ENCODE measurements at regions not wholly inside any gene's neighbourhood (a gene's known extent, or its start where the extent isn't known, plus 50 kb on each side); places are given as distances from the start of the nearest gene placed in this dataset.

DNA sequence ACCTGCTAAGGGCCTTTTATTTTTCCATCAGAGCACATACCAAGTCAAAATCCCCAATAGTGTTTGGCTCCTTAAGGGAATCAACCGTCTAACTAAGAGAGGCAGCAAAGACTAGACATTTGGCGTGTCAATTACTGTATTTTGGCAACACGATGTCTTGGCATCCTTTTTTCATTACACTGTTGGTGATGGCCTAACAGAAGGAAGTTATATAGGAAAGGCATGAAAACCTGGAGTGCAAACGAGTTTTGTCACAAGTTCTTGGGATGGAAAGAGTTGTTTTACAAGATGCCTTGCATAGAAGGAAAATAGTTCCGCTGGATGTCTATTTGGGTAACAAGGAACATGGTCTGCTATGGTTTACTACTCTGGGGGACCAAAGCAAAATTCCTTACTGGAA, 119.2 kb upstream of the TTC29 start:
- POLR2A ChIA-PET = no interaction called here
- Mint-ChIP-seq H3K36me3 (no peaks in the 10 kb centered on the region), H3K9me3 (peaks cover 9% of the 10 kb centered on the region; the same call in 1 of the 2 replicates), H3K4me1 (peaks cover 12% of the 10 kb centered on the region), H3K4me3 (no peak overlapping the region), H3K27ac (no peak overlapping the region), H3K27me3 (ENCODE audit: low read depth) (peaks cover 6% of the 10 kb centered on the region)
- no peak for TF ChIP-seq JAZF1 (CRISPR knock-in tag; IDR thresholded peaks at IDR 0.05)
- TF ChIP-seq, protein P1, sequence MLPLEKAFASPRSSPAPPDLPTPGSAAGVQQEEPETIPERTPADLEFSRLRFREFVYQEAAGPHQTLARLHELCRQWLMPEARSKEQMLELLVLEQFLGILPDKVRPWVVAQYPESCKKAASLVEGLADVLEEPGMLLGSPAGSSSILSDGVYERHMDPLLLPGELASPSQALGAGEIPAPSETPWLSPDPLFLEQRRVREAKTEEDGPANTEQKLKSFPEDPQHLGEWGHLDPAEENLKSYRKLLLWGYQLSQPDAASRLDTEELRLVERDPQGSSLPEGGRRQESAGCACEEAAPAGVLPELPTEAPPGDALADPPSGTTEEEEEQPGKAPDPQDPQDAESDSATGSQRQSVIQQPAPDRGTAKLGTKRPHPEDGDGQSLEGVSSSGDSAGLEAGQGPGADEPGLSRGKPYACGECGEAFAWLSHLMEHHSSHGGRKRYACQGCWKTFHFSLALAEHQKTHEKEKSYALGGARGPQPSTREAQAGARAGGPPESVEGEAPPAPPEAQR (CRISPR knock-in tag; IDR thresholded peaks at IDR 0.05) = no peak
- TF ChIP-seq, protein P2, sequence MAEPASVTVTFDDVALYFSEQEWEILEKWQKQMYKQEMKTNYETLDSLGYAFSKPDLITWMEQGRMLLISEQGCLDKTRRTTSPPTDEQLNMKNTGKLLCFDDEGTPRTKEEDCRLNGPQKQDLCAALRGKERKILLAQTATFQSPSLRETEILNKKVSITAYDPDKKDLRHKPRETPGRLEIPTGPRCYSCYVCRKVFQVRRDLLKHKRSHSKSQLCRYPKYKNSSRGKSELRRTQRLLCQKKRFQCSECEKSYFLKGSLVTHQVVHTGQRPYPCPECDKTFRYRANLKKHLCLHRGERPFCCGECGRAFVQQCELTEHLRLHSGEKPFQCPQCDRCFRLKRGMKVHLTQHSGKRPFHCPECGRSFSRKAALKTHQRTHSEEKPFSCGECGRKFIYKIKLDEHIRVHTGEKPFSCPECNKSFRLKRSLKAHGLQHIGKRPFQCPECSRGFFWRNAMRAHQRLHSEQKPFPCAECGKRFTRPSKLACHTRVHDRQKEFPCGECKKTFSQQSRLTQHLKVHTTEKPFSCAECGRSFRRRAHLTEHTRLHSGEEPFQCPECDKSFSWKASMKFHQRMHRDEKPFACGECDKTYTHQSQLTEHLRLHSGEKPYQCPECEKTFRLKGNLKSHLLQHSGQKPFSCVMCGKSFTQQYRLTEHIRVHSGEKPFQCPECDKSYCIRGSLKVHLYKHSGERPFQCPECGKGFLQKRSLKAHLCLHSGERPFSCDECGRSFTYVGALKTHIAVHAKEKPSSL (CRISPR knock-in tag; conservative IDR thresholded peaks at IDR 0.05) = no peak
- TF ChIP-seq FOXJ3 (CRISPR knock-in tag; IDR thresholded peaks at IDR 0.05; ENCODE audit: borderline replicate concordance) = no peak
- TF ChIP-seq ELF4 (CRISPR knock-in tag; IDR thresholded peaks at IDR 0.05; ENCODE audit: low read depth) = no peak
- no peak for TF ChIP-seq ZNF423 (CRISPR knock-in tag; IDR thresholded peaks at IDR 0.05)
- no peak for TF ChIP-seq ZNF263 (CRISPR knock-in tag; IDR thresholded peaks at IDR 0.05; ENCODE audit: low read depth)
- TF ChIP-seq, protein P3, sequence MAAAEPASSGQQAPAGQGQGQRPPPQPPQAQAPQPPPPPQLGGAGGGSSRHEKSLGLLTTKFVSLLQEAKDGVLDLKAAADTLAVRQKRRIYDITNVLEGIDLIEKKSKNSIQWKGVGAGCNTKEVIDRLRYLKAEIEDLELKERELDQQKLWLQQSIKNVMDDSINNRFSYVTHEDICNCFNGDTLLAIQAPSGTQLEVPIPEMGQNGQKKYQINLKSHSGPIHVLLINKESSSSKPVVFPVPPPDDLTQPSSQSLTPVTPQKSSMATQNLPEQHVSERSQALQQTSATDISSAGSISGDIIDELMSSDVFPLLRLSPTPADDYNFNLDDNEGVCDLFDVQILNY (CRISPR knock-in tag; IDR thresholded peaks at IDR 0.05) = no peak
- TF ChIP-seq TP53 (CRISPR knock-in tag; IDR thresholded peaks at IDR 0.05) = no peak
- TF ChIP-seq, protein P4, sequence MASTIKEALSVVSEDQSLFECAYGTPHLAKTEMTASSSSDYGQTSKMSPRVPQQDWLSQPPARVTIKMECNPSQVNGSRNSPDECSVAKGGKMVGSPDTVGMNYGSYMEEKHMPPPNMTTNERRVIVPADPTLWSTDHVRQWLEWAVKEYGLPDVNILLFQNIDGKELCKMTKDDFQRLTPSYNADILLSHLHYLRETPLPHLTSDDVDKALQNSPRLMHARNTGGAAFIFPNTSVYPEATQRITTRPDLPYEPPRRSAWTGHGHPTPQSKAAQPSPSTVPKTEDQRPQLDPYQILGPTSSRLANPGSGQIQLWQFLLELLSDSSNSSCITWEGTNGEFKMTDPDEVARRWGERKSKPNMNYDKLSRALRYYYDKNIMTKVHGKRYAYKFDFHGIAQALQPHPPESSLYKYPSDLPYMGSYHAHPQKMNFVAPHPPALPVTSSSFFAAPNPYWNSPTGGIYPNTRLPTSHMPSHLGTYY (CRISPR knock-in tag; IDR thresholded peaks at IDR 0.05) = no peak
- TF ChIP-seq, protein P5, sequence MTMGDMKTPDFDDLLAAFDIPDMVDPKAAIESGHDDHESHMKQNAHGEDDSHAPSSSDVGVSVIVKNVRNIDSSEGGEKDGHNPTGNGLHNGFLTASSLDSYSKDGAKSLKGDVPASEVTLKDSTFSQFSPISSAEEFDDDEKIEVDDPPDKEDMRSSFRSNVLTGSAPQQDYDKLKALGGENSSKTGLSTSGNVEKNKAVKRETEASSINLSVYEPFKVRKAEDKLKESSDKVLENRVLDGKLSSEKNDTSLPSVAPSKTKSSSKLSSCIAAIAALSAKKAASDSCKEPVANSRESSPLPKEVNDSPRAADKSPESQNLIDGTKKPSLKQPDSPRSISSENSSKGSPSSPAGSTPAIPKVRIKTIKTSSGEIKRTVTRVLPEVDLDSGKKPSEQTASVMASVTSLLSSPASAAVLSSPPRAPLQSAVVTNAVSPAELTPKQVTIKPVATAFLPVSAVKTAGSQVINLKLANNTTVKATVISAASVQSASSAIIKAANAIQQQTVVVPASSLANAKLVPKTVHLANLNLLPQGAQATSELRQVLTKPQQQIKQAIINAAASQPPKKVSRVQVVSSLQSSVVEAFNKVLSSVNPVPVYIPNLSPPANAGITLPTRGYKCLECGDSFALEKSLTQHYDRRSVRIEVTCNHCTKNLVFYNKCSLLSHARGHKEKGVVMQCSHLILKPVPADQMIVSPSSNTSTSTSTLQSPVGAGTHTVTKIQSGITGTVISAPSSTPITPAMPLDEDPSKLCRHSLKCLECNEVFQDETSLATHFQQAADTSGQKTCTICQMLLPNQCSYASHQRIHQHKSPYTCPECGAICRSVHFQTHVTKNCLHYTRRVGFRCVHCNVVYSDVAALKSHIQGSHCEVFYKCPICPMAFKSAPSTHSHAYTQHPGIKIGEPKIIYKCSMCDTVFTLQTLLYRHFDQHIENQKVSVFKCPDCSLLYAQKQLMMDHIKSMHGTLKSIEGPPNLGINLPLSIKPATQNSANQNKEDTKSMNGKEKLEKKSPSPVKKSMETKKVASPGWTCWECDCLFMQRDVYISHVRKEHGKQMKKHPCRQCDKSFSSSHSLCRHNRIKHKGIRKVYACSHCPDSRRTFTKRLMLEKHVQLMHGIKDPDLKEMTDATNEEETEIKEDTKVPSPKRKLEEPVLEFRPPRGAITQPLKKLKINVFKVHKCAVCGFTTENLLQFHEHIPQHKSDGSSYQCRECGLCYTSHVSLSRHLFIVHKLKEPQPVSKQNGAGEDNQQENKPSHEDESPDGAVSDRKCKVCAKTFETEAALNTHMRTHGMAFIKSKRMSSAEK (CRISPR knock-in tag; IDR thresholded peaks at IDR 0.05; ENCODE audit: borderline replicate concordance) = no peak
- TF ChIP-seq, protein P6, sequence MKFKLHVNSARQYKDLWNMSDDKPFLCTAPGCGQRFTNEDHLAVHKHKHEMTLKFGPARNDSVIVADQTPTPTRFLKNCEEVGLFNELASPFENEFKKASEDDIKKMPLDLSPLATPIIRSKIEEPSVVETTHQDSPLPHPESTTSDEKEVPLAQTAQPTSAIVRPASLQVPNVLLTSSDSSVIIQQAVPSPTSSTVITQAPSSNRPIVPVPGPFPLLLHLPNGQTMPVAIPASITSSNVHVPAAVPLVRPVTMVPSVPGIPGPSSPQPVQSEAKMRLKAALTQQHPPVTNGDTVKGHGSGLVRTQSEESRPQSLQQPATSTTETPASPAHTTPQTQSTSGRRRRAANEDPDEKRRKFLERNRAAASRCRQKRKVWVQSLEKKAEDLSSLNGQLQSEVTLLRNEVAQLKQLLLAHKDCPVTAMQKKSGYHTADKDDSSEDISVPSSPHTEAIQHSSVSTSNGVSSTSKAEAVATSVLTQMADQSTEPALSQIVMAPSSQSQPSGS (CRISPR knock-in tag; IDR thresholded peaks at IDR 0.05; ENCODE audit: borderline replicate concordance, low read depth) = no peak
- TF ChIP-seq, protein P7, sequence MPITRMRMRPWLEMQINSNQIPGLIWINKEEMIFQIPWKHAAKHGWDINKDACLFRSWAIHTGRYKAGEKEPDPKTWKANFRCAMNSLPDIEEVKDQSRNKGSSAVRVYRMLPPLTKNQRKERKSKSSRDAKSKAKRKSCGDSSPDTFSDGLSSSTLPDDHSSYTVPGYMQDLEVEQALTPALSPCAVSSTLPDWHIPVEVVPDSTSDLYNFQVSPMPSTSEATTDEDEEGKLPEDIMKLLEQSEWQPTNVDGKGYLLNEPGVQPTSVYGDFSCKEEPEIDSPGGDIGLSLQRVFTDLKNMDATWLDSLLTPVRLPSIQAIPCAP (CRISPR knock-in tag; IDR thresholded peaks at IDR 0.05) = no peak
- TF ChIP-seq MYBL2 (CRISPR knock-in tag; IDR thresholded peaks at IDR 0.05) = no peak
- TF ChIP-seq, protein P8, sequence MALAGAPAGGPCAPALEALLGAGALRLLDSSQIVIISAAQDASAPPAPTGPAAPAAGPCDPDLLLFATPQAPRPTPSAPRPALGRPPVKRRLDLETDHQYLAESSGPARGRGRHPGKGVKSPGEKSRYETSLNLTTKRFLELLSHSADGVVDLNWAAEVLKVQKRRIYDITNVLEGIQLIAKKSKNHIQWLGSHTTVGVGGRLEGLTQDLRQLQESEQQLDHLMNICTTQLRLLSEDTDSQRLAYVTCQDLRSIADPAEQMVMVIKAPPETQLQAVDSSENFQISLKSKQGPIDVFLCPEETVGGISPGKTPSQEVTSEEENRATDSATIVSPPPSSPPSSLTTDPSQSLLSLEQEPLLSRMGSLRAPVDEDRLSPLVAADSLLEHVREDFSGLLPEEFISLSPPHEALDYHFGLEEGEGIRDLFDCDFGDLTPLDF (CRISPR knock-in tag; IDR thresholded peaks at IDR 0.05) = no peak
- no peak for TF ChIP-seq JUN (CRISPR knock-in tag; IDR thresholded peaks at IDR 0.05)
- no peak for TF ChIP-seq PRRX2 (CRISPR knock-in tag; IDR thresholded peaks at IDR 0.05)
- TF ChIP-seq, protein P9, sequence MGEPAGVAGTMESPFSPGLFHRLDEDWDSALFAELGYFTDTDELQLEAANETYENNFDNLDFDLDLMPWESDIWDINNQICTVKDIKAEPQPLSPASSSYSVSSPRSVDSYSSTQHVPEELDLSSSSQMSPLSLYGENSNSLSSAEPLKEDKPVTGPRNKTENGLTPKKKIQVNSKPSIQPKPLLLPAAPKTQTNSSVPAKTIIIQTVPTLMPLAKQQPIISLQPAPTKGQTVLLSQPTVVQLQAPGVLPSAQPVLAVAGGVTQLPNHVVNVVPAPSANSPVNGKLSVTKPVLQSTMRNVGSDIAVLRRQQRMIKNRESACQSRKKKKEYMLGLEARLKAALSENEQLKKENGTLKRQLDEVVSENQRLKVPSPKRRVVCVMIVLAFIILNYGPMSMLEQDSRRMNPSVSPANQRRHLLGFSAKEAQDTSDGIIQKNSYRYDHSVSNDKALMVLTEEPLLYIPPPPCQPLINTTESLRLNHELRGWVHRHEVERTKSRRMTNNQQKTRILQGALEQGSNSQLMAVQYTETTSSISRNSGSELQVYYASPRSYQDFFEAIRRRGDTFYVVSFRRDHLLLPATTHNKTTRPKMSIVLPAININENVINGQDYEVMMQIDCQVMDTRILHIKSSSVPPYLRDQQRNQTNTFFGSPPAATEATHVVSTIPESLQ (CRISPR knock-in tag; IDR thresholded peaks at IDR 0.05) = no peak
- no peak for ATAC-seq
- DNase-seq (ENCODE audit: low spot score) = no peak
- CTCF ChIA-PET = no interaction called here

Measured in WTC11 (cell line).